ENCODE measurements at regions not wholly inside any gene's neighbourhood (a gene's known extent, or its start where the extent isn't known, plus 50 kb on each side); places are given as distances from the start of the nearest gene placed in this dataset.

DNA sequence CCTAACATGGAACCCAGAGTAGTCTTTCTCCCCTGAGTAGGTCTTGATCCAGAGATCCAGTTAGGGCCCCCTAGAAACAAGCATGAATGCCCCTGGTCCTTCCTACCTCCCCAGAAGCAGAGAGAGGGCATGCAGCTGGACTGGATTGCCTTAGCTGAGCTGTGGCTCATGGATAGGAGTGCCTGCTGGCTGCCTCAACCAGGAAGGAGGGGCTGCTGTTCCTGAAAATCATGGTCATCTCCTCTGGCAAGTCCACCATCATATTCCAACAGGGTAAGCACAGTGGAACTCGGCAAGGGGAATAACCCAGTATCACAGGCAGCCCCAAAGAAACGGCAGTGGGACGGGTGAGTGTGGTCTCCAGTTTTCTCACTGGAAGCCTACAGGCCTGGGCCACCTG is 53.1 kb upstream of the ENTPD6 start:
- no peak for ATAC-seq

DNA sequence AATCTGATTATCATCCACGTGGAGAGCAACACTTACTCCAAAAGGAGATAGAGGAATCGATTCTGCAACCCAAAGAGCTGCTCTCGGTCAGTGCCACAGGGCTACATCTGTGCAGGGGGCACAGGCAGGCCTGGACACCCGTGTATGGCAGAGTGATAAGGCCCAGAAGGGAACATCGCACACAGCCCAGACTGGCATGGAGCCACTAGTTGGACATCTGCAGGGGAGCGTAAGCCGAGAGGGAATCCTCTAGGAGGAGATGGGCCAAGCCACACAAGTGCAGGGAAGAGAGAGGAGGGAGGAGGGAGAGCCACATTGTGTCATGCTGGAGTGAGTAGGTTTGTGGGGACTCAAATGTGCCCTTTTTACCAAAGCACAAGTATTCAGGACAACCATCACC is 50.4 kb upstream of the ENTPD6 start:
- Histone ChIP-seq H3K9me3 (no peaks in the 10 kb centered on the region), H3K4me3 (no peak overlapping the region), H3K27ac (no peak overlapping the region), H3K36me3 (no peaks in the 10 kb centered on the region), H3K27me3 (peaks cover 35% of the 10 kb centered on the region), H3K4me1 (peaks cover 9% of the 10 kb centered on the region)
- DNase-seq (no peak), ATAC-seq (no peak)
- TF ChIP-seq, protein P1, sequence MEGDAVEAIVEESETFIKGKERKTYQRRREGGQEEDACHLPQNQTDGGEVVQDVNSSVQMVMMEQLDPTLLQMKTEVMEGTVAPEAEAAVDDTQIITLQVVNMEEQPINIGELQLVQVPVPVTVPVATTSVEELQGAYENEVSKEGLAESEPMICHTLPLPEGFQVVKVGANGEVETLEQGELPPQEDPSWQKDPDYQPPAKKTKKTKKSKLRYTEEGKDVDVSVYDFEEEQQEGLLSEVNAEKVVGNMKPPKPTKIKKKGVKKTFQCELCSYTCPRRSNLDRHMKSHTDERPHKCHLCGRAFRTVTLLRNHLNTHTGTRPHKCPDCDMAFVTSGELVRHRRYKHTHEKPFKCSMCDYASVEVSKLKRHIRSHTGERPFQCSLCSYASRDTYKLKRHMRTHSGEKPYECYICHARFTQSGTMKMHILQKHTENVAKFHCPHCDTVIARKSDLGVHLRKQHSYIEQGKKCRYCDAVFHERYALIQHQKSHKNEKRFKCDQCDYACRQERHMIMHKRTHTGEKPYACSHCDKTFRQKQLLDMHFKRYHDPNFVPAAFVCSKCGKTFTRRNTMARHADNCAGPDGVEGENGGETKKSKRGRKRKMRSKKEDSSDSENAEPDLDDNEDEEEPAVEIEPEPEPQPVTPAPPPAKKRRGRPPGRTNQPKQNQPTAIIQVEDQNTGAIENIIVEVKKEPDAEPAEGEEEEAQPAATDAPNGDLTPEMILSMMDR (IDR thresholded peaks at IDR 0.05), result no peak
- intact Hi-C loops (cut with DNase I), result no loop called here

More for the DNA sequence above, 53.1 kb upstream of the ENTPD6 start:
- H3K4me3 ChIP-seq, result no peak overlapping the region
- DNase-seq, result no peak
- no peaks in the 10 kb centered on the region for H3K9me3 ChIP-seq
- H3K36me3 ChIP-seq, result no peaks in the 10 kb centered on the region
- TF ChIP-seq, protein P1 (IDR thresholded peaks at IDR 0.05), result no peak
- intact Hi-C loops (cut with DNase I), result no loop called here
- no peak overlapping the region for H3K27ac ChIP-seq
- H3K4me1 ChIP-seq, result no peaks in the 10 kb centered on the region
- H3K27me3 ChIP-seq, result peaks cover 15% of the 10 kb centered on the region

Measured in upper lobe of right lung (tissue), 1 donor.